ENCODE measurements at regions not wholly inside any gene's neighbourhood (a gene's known extent, or its start where the extent isn't known, plus 50 kb on each side); places are given as distances from the start of the nearest gene placed in this dataset.

GRCh38 chr2:10249798-10250197 lies 52.9 kb upstream of the HPCAL1 start:
- H3K4me3 ChIP-seq (ENCODE audit: low read depth, low read length) = no peak overlapping the region
- TF ChIP-seq, protein P1, sequence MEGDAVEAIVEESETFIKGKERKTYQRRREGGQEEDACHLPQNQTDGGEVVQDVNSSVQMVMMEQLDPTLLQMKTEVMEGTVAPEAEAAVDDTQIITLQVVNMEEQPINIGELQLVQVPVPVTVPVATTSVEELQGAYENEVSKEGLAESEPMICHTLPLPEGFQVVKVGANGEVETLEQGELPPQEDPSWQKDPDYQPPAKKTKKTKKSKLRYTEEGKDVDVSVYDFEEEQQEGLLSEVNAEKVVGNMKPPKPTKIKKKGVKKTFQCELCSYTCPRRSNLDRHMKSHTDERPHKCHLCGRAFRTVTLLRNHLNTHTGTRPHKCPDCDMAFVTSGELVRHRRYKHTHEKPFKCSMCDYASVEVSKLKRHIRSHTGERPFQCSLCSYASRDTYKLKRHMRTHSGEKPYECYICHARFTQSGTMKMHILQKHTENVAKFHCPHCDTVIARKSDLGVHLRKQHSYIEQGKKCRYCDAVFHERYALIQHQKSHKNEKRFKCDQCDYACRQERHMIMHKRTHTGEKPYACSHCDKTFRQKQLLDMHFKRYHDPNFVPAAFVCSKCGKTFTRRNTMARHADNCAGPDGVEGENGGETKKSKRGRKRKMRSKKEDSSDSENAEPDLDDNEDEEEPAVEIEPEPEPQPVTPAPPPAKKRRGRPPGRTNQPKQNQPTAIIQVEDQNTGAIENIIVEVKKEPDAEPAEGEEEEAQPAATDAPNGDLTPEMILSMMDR (IDR thresholded peaks at IDR 0.05; ENCODE audit: insufficient read depth, low read length, missing control alignments) = no peak
- DNase-seq (ENCODE audit: low read depth, low spot score) = no peak
- CTCF ChIA-PET = interaction anchor here (1.5 kb wide), 1 partner anchor 29 kb away, joined by 3 read pairs; no protein-coding TSS in a partner anchor
- POLR2A ChIA-PET = no interaction called here

DNA sequence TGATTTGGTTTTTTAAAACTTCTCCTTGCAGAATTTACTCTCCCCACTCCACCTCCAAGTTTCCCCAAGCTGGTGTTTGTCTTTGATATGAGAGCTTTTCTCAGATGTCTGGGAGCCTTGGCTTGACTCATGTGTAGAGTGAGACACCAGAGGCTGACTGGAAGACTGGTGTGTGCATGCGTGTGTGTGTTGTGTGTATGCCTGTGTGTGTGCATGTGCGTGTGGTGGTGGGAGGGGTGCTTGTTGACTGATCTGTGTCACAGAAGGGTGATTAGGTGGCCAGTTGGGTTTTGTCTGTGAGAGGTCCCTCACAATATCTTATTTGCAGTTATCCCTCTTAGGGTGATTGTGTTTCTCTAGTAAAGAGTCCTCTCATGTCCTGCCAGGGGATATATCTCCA lies 50.5 kb upstream of the HPCAL1 start:
- DNase-seq (ENCODE audit: low read depth, low spot score) = no peak
- CTCF ChIA-PET = interaction anchor here (0.6 to 1.2 kb wide), 3 partner anchors 127 to 183 kb away, joined by 3 to 4 read pairs (median 3); no protein-coding TSS in a partner anchor
- TF ChIP-seq, protein P1 (IDR thresholded peaks at IDR 0.05; ENCODE audit: insufficient read depth, low read length, missing control alignments) = no peak
- H3K4me3 ChIP-seq (ENCODE audit: low read depth, low read length) = no peak overlapping the region
- POLR2A ChIA-PET = no interaction called here

- ChIA-PET CTCF (interaction anchor here (1.1 to 1.2 kb wide), 2 partner anchors 128 to 156 kb away, joined by 3 to 4 read pairs; no protein-coding TSS in a partner anchor), POLR2A (no interaction called here)
- DNase-seq (ENCODE audit: low read depth, low spot score) = no peak
- no peak overlapping the region for H3K4me3 ChIP-seq (ENCODE audit: low read depth, low read length)
- TF ChIP-seq, protein P1 (IDR thresholded peaks at IDR 0.05; ENCODE audit: insufficient read depth, low read length, missing control alignments) = no peak
Observed at GRCh38 chr2:10252661-10253060, 50.0 kb upstream of the HPCAL1 start.
